ENCODE measurements at regions not wholly inside any gene's neighbourhood (a gene's known extent, or its start where the extent isn't known, plus 50 kb on each side); places are given as distances from the start of the nearest gene placed in this dataset.

DNA sequence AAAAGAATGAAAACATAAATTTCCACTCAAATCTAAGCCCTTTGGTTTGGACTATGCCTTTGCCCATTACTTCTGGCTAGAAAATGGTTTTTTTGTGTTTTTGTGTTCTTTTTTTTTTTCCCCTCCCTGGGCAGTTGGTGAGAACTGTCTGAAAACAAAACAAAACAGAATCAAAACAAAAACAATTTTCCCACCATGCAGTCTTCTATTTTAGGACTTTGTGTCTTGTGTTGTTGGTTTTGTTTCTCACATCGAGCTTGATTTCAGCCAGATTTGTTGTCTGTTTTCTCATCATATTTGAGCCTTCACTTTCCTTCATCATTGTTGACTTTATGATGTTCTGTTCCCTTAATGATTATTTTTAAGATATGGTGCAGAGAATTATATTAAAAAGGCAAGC, 206.3 kb downstream of the MACC1 start:
- no peak for DNase-seq (ENCODE audit: low read depth in 1 of 2, low spot score in 2 of 2)
- Histone ChIP-seq H2AFZ (ENCODE audit: low read length) (no peak overlapping the region), H3K4me3 (ENCODE audit: extremely low read depth in 1 of 4, insufficient read depth in 2 of 4, low read depth in 3 of 4, low read length in 4 of 4) (no peak overlapping the region), H3K36me3 (ENCODE audit: control insufficient read depth in 2 of 4, insufficient read depth in 4 of 4, low read length in 3 of 4) (peaks cover 0 to 5% (median 0%) of the 10 kb centered on the region in 4 experiments; a peak in 2 of 8 replicates), H3K14ac (ENCODE audit: insufficient read length) (no peak overlapping the region), H2BK20ac (ENCODE audit: low read length) (no peak overlapping the region), H4K20me1 (replicated peaks in 1 of 2; ENCODE audit: control insufficient read depth in 1 of 2, insufficient read depth in 2 of 2, low read length in 2 of 2) (no peaks in the 10 kb centered on the region), H2BK5ac (ENCODE audit: low read depth, low read length) (no peak overlapping the region), H3K23me2 (ENCODE audit: low read depth, low read length) (no peaks in the 10 kb centered on the region), H3K4me1 (replicated peaks in 1 of 4; ENCODE audit: control insufficient read depth in 3 of 4, insufficient read depth in 4 of 4, low read length in 3 of 4) (peaks cover 0 to 3% (median under 1%) of the 10 kb centered on the region in 4 experiments; a peak in 2 of 7 replicates), H2BK120ac (replicated peaks; ENCODE audit: low read depth, low read length) (no peak overlapping the region), H3K79me2 (ENCODE audit: control insufficient read depth in 1 of 2, insufficient read depth in 2 of 2, low read length in 2 of 2) (no peaks in the 10 kb centered on the region; a peak in 1 of 4 replicates), H3K4ac (replicated peaks; ENCODE audit: insufficient read length, low read depth, low read length) (no peak overlapping the region), H3K18ac (ENCODE audit: extremely low read depth, low read length) (no peak overlapping the region), H2AK5ac (ENCODE audit: low read depth, low read length) (no peak overlapping the region), H2BK12ac (ENCODE audit: low read depth, low read length) (no peak overlapping the region), H3K23ac (ENCODE audit: insufficient read length) (no peak overlapping the region), H3K27me3 (replicated peaks in 1 of 4; ENCODE audit: control insufficient read depth in 3 of 4, extremely low read depth in 1 of 4, insufficient read depth in 3 of 4, low read length in 3 of 4) (no peaks in the 10 kb centered on the region), H4K91ac (replicated peaks; ENCODE audit: insufficient read length, low read length) (no peak overlapping the region), H3K79me1 (ENCODE audit: low read depth, low read length) (no peaks in the 10 kb centered on the region; the same call in 1 of the 2 replicates), H2BK15ac (ENCODE audit: low read length) (no peak overlapping the region), H4K5ac (ENCODE audit: insufficient read length, low read depth, low read length) (no peak overlapping the region), H3K9ac (replicated peaks in 1 of 4; ENCODE audit: extremely low read depth in 1 of 4, low read depth in 3 of 4, low read length in 3 of 4) (no peak overlapping the region), H4K8ac (ENCODE audit: extremely low read depth, insufficient read depth, low read length) (no peak overlapping the region), H3K56ac (replicated peaks; ENCODE audit: insufficient read length, low read depth, low read length) (no peak overlapping the region), H3K9me3 (ENCODE audit: insufficient read depth in 2 of 2, low read depth in 1 of 2, low read length in 1 of 2) (no peaks in the 10 kb centered on the region), H3K4me2 (ENCODE audit: insufficient read depth in 1 of 2, low read depth in 2 of 2, low read length in 2 of 2) (no peak overlapping the region), H3K27ac (ENCODE audit: low read depth, low read length) (no peak overlapping the region)
- CTCF ChIA-PET (ENCODE audit: partially characterized antibody) = interaction anchor here (1.4 to 2.5 kb wide), 2 partner anchors 20 to 28 kb away, joined by 3 to 7 read pairs; no protein-coding TSS in a partner anchor
- WGBS, 2 experiments (ENCODE audit: extremely low coverage in 1 of 2, insufficient coverage in 1 of 2, insufficient read length in 1 of 2, insufficient replicate concordance in 2 of 2, low coverage in 1 of 2, low lambda C conversion rate in 2 of 2, missing lambda C conversion rate in 1 of 2) = 91% methylated on average over 1 of the region's 1 CpG; no CpG with 5 or more reads in 1 of the 2 experiments
- POLR2A ChIA-PET (ENCODE audit: partially characterized antibody) = interaction anchor here (0.7 to 1.3 kb wide), 2 partner anchors 9 to 231 kb away, joined by 3 to 4 read pairs; no protein-coding TSS in a partner anchor
- no peak for FAIRE-seq
- TF ChIP-seq SAP30 (IDR thresholded peaks at IDR 0.05; ENCODE audit: insufficient read depth, insufficient replicate concordance, low read length) = no peak
- no peak for TF ChIP-seq EZH2 (IDR thresholded peaks at IDR 0.05; ENCODE audit: low read depth, low read length, severe bottlenecking)
- TF ChIP-seq POU5F1 (IDR thresholded peaks at IDR 0.05; ENCODE audit: low read depth, low read length) = no peak
- no peak for TF ChIP-seq TAF1 (IDR thresholded peaks at IDR 0.05; ENCODE audit: low read depth, low read length)
- no peak for TF ChIP-seq SIN3A (conservative IDR thresholded peaks at IDR 0.05 in 1 of 2, IDR thresholded peaks at IDR 0.05 in 1 of 2; ENCODE audit: low read depth in 1 of 2, low read length in 2 of 2)
- TF ChIP-seq CREB1 (IDR thresholded peaks at IDR 0.05) = no peak
- no peak for TF ChIP-seq SP1 (IDR thresholded peaks at IDR 0.05; ENCODE audit: low read depth, low read length)
- no peak for TF ChIP-seq CBX5 (IDR thresholded peaks at IDR 0.05; ENCODE audit: low read depth, low read length)
- no peak for TF ChIP-seq EP300 (IDR thresholded peaks at IDR 0.05; ENCODE audit: borderline replicate concordance in 1 of 2, low read depth in 2 of 2, low read length in 2 of 2)
- TF ChIP-seq EGR1 (IDR thresholded peaks at IDR 0.05; ENCODE audit: borderline replicate concordance, low read depth, low read length) = no peak
- TF ChIP-seq ASH2L (IDR thresholded peaks at IDR 0.05; ENCODE audit: low read length) = no peak
- TF ChIP-seq POLR2A (IDR thresholded peaks at IDR 0.05; ENCODE audit: control extremely low read depth in 1 of 2, low read depth in 2 of 2, low read length in 2 of 2) = no peak

Measured in H1 (cell line).